GM23338 (cell line): ENCODE measurements at regions not wholly inside any gene's neighbourhood (a gene's known extent, or its start where the extent isn't known, plus 50 kb on each side); places are given as distances from the start of the nearest gene placed in this dataset.

Experiments used
- ATAC-seq: fragments of 200-7000 bp; cut with Tn5 transposase; 3 replicates; pipeline ENCODE4 v1.9.1; 2020
- DNase-seq: peaks from one replicate; pipeline ENCODE4 v3.0.0-alpha.2; 2015; ENCODE audit warnings: low spot score
- H2AFZ ChIP-seq: fragments of 200-600 bp; sonication (generic); 2 replicates; pipeline ENCODE4 v1.8.0; 2016; ENCODE audit warnings: antibody characterized with exemption, mild to moderate bottlenecking, moderate library complexity
- H3F3A ChIP-seq: fragments of 200-600 bp; sonication (generic); replicated peaks from 2 replicates; pipeline ENCODE4 v1.8.0; 2017; ENCODE audit warnings: antibody characterized with exemption, mixed run types, low read depth
- H3K27ac ChIP-seq: fragments of 200-600 bp; sonication (generic); 2 replicates; pipeline ENCODE4 v1.6.1; 2016; ENCODE audit warnings: low read depth
- H3K27me3 ChIP-seq: fragments of 200-600 bp; sonication (generic); 2 replicates; pipeline ENCODE4 v1.8.0; 2016; ENCODE audit warnings: mild to moderate bottlenecking, mixed run types, moderate library complexity; ENCODE audit not compliant: insufficient read depth
- H3K36me3 ChIP-seq: fragments of 200-600 bp; sonication (generic); 2 replicates; pipeline ENCODE4 v1.8.0; 2016; ENCODE audit warnings: mild to moderate bottlenecking; ENCODE audit not compliant: insufficient read depth
- H3K4me1 ChIP-seq: fragments of 200-600 bp; sonication (generic); 2 replicates; pipeline ENCODE4 v1.8.0; 2016; ENCODE audit warnings: mild to moderate bottlenecking, moderate library complexity; ENCODE audit not compliant: insufficient read depth
- H3K4me2 ChIP-seq: fragments of 200-600 bp; sonication (generic); 2 replicates; pipeline ENCODE4 v1.7.1; 2017; ENCODE audit warnings: mixed run types
- H3K4me3 ChIP-seq: fragments of 200-600 bp; sonication (generic); 2 replicates; pipeline ENCODE4 v1.6.1; 2016; ENCODE audit warnings: mixed run types
- H3K79me2 ChIP-seq: fragments of 200-600 bp; sonication (generic); replicated peaks from 2 replicates; pipeline ENCODE4 v1.8.0; 2017; ENCODE audit warnings: mild to moderate bottlenecking; ENCODE audit not compliant: insufficient read depth
- H3K9me2 ChIP-seq: fragments of 200-600 bp; sonication (generic); 2 replicates; pipeline ENCODE4 v1.8.0; 2017; ENCODE audit not compliant: insufficient read depth
- H4K20me1 ChIP-seq: fragments of 200-600 bp; sonication (generic); replicated peaks from 2 replicates; pipeline ENCODE4 v1.8.0; 2017; ENCODE audit warnings: mild to moderate bottlenecking; ENCODE audit not compliant: insufficient read depth
- H3K27ac Mint-ChIP-seq: 2 replicates; pipeline ENCODE4 v1.8.0; 2020; ENCODE audit warnings: inconsistent platforms, mild to moderate bottlenecking, moderate library complexity, mixed read lengths
- H3K27me3 Mint-ChIP-seq: 3 replicates; pipeline ENCODE4 v1.8.0; 2022; ENCODE audit warnings: low read depth, mild to moderate bottlenecking, moderate library complexity, mixed read lengths, inconsistent platforms; ENCODE audit not compliant: insufficient read depth, poor library complexity
- H3K36me3 Mint-ChIP-seq: 3 replicates; pipeline ENCODE4 v1.8.0; 2021; ENCODE audit warnings: low read depth, mild to moderate bottlenecking, inconsistent platforms, moderate library complexity, mixed read lengths
- H3K4me1 Mint-ChIP-seq: 3 replicates; pipeline ENCODE4 v1.8.0; 2020; ENCODE audit warnings: mild to moderate bottlenecking, inconsistent platforms, mixed read lengths
- H3K4me3 Mint-ChIP-seq: 3 replicates; pipeline ENCODE4 v1.8.0; 2021; ENCODE audit warnings: moderate library complexity, mild to moderate bottlenecking, inconsistent platforms, mixed read lengths
- H3K9me3 Mint-ChIP-seq: 3 replicates; pipeline ENCODE4 v1.8.0; 2020; ENCODE audit warnings: moderate library complexity, mild to moderate bottlenecking, inconsistent platforms, mixed read lengths
- CREB1 ChIP-seq: fragments of 250-450 bp; sonication (Bioruptor Pico); IDR thresholded peaks from 2 replicates; pipeline ENCODE4 v1.5.0; 2020; ENCODE audit warnings: low read depth, mild to moderate bottlenecking, moderate library complexity
- EZH2 ChIP-seq: fragments of 200-600 bp; sonication (generic); IDR thresholded peaks from one replicate; pipeline ENCODE4 v1.8.0; 2017; ENCODE audit warnings: antibody characterized with exemption, mild to moderate bottlenecking, low read depth; ENCODE audit not compliant: unreplicated experiment
- EZH2phosphoT487 ChIP-seq: fragments of 200-600 bp; sonication (generic); IDR thresholded peaks from one replicate; pipeline ENCODE4 v1.8.1; 2018; ENCODE audit warnings: antibody characterized with exemption; ENCODE audit not compliant: unreplicated experiment
- JUNB ChIP-seq: IDR thresholded peaks from one replicate; pipeline ENCODE4 v1.6.1; 2016; ENCODE audit warnings: antibody characterized with exemption; ENCODE audit not compliant: unreplicated experiment
- NANOG ChIP-seq: IDR thresholded peaks from 2 replicates; pipeline ENCODE4 v1.6.1; 2016; ENCODE audit warnings: antibody characterized with exemption, borderline replicate concordance
- POLR2AphosphoS5 ChIP-seq: IDR thresholded peaks from 2 replicates; pipeline ENCODE4 v1.6.1; 2016; ENCODE audit warnings: antibody characterized with exemption, low read depth
- STAT1 ChIP-seq: IDR thresholded peaks from one replicate; pipeline ENCODE4 v1.6.1; 2016; ENCODE audit warnings: antibody characterized with exemption; ENCODE audit not compliant: unreplicated experiment
- ZNF114 ChIP-seq: fragments of 250-450 bp; sonication (Bioruptor Pico); IDR thresholded peaks from 2 replicates; pipeline ENCODE4 v1.5.0; 2020; ENCODE audit warnings: mild to moderate bottlenecking, moderate library complexity
- ZNF331 ChIP-seq: fragments of 250-450 bp; sonication (Bioruptor Pico); IDR thresholded peaks from 2 replicates; pipeline ENCODE4 v1.5.0; 2020; ENCODE audit warnings: low read depth, mild to moderate bottlenecking, moderate library complexity
- TF ChIP-seq, protein P1 (sequence below): IDR thresholded peaks from 2 replicates; pipeline ENCODE4 v1.6.1; 2016; ENCODE audit warnings: antibody characterized with exemption
- TF ChIP-seq, protein P2 (sequence below), 2 experiments: fragments of 200-600 bp in 1 of 2; sonication (generic) in 1 of 2; conservative IDR thresholded peaks; 2 replicates each; pipeline versions ENCODE4 v1.5.1 to v1.6.1; 2016 to 2017; ENCODE audit warnings: antibody characterized with exemption in 2 of 2, low read depth in 2 of 2, mild to moderate bottlenecking in 2 of 2, moderate library complexity in 1 of 2
- TF ChIP-seq, protein P3 (sequence below): IDR thresholded peaks from one replicate; pipeline ENCODE4 v1.6.1; 2018; ENCODE audit warnings: antibody characterized with exemption; ENCODE audit not compliant: unreplicated experiment
- TF ChIP-seq, protein P4 (sequence below): fragments of 250-450 bp; sonication (Bioruptor Pico); IDR thresholded peaks from 2 replicates; pipeline ENCODE4 v1.5.0; 2020; ENCODE audit warnings: mild to moderate bottlenecking, moderate library complexity

DNA sequence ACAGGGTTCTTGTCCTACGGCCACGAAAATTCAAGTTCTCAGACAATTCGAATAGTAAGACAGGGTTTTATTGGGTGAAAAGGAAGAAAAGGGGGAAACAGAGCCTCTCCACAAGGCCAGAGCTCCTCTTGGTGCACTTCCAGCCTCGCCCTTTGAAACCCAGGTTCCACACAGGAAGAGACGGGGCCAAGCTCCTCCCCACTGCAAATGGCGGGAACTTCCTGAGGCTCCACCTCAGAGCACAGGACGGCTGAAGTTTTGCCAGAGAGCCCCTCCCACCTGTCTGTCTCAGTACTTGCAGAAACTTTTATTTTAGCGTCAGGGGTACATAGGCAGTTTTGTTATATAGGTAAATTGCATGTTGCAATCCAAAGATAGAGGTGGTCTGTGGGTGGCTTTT lies 165.7 kb upstream of the CDH8 start:
- Histone ChIP-seq H3K4me1 (no peaks in the 10 kb centered on the region), H3K4me3 (no peak overlapping the region), H3K79me2 (no peaks in the 10 kb centered on the region), H3K9me2 (no peaks in the 10 kb centered on the region), H2AFZ (no peak overlapping the region), H3K4me2 (no peak overlapping the region), H3K27ac (no peak overlapping the region), H3K27me3 (no peaks in the 10 kb centered on the region), H3F3A (no peaks in the 10 kb centered on the region), H3K36me3 (no peaks in the 10 kb centered on the region), H4K20me1 (no peaks in the 10 kb centered on the region)
- Mint-ChIP-seq H3K4me1 (no peaks in the 10 kb centered on the region), H3K9me3 (no peaks in the 10 kb centered on the region), H3K27ac (no peak overlapping the region), H3K4me3 (no peak overlapping the region), H3K27me3 (no peaks in the 10 kb centered on the region), H3K36me3 (no peaks in the 10 kb centered on the region)
- peak; percentile 46 for DNase-seq
- peak; percentile 41; the same call in 2 of the 3 replicates for ATAC-seq
- TF ChIP-seq POLR2AphosphoS5 = no peak
- no peak for TF ChIP-seq ZNF331
- TF ChIP-seq EZH2 = no peak
- TF ChIP-seq ZNF114 = no peak
- TF ChIP-seq STAT1 = no peak
- TF ChIP-seq, protein P1, sequence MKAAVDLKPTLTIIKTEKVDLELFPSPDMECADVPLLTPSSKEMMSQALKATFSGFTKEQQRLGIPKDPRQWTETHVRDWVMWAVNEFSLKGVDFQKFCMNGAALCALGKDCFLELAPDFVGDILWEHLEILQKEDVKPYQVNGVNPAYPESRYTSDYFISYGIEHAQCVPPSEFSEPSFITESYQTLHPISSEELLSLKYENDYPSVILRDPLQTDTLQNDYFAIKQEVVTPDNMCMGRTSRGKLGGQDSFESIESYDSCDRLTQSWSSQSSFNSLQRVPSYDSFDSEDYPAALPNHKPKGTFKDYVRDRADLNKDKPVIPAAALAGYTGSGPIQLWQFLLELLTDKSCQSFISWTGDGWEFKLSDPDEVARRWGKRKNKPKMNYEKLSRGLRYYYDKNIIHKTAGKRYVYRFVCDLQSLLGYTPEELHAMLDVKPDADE = no peak
- no peak for TF ChIP-seq NANOG
- no peak for TF ChIP-seq EZH2phosphoT487
- TF ChIP-seq CREB1 (CRISPR knock-in tag) = no peak
- TF ChIP-seq, protein P2, sequence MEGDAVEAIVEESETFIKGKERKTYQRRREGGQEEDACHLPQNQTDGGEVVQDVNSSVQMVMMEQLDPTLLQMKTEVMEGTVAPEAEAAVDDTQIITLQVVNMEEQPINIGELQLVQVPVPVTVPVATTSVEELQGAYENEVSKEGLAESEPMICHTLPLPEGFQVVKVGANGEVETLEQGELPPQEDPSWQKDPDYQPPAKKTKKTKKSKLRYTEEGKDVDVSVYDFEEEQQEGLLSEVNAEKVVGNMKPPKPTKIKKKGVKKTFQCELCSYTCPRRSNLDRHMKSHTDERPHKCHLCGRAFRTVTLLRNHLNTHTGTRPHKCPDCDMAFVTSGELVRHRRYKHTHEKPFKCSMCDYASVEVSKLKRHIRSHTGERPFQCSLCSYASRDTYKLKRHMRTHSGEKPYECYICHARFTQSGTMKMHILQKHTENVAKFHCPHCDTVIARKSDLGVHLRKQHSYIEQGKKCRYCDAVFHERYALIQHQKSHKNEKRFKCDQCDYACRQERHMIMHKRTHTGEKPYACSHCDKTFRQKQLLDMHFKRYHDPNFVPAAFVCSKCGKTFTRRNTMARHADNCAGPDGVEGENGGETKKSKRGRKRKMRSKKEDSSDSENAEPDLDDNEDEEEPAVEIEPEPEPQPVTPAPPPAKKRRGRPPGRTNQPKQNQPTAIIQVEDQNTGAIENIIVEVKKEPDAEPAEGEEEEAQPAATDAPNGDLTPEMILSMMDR (conservative IDR thresholded peaks at IDR 0.05; ENCODE audit: low read depth in 2 of 2) = no peak
- TF ChIP-seq JUNB = no peak
- TF ChIP-seq, protein P3, sequence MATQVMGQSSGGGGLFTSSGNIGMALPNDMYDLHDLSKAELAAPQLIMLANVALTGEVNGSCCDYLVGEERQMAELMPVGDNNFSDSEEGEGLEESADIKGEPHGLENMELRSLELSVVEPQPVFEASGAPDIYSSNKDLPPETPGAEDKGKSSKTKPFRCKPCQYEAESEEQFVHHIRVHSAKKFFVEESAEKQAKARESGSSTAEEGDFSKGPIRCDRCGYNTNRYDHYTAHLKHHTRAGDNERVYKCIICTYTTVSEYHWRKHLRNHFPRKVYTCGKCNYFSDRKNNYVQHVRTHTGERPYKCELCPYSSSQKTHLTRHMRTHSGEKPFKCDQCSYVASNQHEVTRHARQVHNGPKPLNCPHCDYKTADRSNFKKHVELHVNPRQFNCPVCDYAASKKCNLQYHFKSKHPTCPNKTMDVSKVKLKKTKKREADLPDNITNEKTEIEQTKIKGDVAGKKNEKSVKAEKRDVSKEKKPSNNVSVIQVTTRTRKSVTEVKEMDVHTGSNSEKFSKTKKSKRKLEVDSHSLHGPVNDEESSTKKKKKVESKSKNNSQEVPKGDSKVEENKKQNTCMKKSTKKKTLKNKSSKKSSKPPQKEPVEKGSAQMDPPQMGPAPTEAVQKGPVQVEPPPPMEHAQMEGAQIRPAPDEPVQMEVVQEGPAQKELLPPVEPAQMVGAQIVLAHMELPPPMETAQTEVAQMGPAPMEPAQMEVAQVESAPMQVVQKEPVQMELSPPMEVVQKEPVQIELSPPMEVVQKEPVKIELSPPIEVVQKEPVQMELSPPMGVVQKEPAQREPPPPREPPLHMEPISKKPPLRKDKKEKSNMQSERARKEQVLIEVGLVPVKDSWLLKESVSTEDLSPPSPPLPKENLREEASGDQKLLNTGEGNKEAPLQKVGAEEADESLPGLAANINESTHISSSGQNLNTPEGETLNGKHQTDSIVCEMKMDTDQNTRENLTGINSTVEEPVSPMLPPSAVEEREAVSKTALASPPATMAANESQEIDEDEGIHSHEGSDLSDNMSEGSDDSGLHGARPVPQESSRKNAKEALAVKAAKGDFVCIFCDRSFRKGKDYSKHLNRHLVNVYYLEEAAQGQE = no peak
- TF ChIP-seq, protein P4, sequence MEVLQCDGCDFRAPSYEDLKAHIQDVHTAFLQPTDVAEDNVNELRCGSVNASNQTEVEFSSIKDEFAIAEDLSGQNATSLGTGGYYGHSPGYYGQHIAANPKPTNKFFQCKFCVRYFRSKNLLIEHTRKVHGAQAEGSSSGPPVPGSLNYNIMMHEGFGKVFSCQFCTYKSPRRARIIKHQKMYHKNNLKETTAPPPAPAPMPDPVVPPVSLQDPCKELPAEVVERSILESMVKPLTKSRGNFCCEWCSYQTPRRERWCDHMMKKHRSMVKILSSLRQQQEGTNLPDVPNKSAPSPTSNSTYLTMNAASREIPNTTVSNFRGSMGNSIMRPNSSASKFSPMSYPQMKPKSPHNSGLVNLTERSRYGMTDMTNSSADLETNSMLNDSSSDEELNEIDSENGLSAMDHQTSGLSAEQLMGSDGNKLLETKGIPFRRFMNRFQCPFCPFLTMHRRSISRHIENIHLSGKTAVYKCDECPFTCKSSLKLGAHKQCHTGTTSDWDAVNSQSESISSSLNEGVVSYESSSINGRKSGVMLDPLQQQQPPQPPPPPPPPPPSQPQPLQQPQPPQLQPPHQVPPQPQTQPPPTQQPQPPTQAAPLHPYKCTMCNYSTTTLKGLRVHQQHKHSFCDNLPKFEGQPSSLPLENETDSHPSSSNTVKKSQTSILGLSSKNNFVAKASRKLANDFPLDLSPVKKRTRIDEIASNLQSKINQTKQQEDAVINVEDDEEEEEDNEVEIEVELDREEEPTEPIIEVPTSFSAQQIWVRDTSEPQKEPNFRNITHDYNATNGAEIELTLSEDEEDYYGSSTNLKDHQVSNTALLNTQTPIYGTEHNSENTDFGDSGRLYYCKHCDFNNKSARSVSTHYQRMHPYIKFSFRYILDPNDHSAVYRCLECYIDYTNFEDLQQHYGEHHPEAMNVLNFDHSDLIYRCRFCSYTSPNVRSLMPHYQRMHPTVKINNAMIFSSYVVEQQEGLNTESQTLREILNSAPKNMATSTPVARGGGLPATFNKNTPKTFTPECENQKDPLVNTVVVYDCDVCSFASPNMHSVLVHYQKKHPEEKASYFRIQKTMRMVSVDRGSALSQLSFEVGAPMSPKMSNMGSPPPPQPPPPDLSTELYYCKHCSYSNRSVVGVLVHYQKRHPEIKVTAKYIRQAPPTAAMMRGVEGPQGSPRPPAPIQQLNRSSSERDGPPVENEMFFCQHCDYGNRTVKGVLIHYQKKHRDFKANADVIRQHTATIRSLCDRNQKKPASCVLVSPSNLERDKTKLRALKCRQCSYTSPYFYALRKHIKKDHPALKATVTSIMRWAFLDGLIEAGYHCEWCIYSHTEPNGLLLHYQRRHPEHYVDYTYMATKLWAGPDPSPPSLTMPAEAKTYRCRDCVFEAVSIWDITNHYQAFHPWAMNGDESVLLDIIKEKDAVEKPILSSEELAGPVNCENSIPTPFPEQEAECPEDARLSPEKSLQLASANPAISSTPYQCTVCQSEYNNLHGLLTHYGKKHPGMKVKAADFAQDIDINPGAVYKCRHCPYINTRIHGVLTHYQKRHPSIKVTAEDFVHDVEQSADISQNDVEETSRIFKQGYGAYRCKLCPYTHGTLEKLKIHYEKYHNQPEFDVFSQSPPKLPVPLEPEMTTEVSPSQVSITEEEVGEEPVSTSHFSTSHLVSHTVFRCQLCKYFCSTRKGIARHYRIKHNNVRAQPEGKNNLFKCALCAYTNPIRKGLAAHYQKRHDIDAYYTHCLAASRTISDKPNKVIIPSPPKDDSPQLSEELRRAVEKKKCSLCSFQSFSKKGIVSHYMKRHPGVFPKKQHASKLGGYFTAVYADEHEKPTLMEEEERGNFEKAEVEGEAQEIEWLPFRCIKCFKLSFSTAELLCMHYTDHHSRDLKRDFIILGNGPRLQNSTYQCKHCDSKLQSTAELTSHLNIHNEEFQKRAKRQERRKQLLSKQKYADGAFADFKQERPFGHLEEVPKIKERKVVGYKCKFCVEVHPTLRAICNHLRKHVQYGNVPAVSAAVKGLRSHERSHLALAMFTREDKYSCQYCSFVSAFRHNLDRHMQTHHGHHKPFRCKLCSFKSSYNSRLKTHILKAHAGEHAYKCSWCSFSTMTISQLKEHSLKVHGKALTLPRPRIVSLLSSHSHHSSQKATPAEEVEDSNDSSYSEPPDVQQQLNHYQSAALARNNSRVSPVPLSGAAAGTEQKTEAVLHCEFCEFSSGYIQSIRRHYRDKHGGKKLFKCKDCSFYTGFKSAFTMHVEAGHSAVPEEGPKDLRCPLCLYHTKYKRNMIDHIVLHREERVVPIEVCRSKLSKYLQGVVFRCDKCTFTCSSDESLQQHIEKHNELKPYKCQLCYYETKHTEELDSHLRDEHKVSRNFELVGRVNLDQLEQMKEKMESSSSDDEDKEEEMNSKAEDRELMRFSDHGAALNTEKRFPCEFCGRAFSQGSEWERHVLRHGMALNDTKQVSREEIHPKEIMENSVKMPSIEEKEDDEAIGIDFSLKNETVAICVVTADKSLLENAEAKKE = no peak
